Putamen (tissue), 1 donor: ENCODE measurements at regions not wholly inside any gene's neighbourhood (a gene's known extent, or its start where the extent isn't known, plus 50 kb on each side); places are given as distances from the start of the nearest gene placed in this dataset.
"Not testable (repeated sequence)": the region's sequence is repeated elsewhere in the genome, so short reads cannot be mapped to it uniquely, and the experiment has no call there.

Source experiments
- DNase-seq: peaks from one replicate; pipeline ENCODE4 v3.0.0-alpha.2; 2016; ENCODE audit warnings: low spot score

DNA sequence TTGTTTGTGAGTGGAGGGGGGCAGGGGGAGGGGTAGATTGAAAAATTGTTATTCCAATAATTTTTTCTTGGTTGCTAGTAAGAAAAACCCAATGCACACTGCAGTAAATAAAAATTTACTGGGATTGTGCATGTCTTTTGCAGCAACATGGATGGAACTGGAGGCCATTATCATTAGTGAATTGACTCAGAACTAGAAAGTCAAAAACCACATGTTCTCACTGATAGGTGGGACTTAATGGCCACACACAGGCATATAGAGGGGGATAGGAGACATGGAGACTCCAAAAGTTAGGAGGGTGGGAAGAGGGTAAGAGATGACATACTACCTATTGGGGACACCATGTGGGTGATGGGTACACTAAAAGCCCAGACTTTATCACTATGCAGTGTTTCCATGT is 67.2 kb downstream of the BUB3 start:
- no peak for DNase-seq

DNA sequence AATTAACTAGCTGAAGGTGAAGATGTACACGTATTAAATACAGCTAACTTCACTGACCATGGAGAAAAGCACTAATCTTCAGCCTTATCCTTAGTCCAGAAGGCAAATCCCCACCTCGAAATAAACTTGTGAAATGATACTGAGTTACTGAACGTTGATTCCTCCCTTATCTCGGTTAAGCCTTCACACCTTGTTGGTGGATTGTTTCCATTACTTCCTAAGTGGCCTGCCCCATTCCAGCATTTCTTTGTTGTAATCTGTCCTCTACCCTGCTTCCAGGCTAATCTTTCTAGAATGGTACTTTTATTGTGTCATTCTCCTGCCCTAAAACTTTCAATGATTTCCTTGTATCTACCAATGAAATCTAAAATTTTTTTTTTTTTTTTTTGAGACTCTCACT is 68.6 kb downstream of the BUB3 start:
- no peak for DNase-seq

DNA sequence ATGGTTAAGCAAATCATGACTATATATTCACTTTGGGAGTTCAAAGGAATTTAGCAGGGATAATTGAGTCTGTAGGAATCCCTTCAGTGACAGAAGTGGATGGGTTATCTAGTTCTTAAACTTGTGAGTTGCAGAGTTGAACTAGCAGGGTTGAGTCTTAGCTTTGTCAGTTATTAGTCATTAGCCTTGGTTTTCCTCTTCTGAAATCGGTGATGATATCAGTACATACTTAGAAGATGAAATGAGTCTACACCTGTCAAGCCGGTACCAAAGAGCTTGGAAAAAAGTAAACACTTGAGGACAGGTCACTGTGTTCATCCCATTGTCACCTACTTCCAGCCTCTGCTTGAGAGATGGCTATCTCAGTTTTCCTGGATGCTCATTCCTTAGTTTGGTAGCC is 73.5 kb downstream of the BUB3 start:
- DNase-seq = no peak

GRCh38 chr10:123229927-123230630 is 75.9 kb downstream of the BUB3 start:
- DNase-seq = peak; percentile 37

DNA sequence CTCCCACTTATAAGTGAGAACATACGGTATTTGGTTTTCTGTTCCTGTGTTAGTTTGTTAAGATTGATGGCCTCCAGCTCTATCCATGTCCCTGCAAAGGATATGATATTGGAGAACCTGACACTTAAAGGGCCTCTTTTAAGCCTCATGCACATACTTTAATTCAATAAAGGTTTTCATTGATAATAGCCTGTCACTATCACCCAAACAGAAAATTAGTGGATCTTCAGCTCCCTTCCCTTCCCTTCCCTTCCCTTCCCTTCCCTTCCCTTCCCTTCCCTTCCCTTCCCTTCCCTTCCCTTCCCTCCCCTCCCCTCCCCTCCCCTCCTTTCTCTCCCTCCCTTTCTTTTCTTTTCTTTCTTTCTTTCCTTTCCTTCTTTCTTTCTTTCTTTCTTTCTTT is 78.7 kb downstream of the BUB3 start:
- not testable (repeated sequence) for DNase-seq

- not testable (repeated sequence) for DNase-seq
Measured at GRCh38 chr10:123235014-123235413, 80.8 kb downstream of the BUB3 start.

DNA sequence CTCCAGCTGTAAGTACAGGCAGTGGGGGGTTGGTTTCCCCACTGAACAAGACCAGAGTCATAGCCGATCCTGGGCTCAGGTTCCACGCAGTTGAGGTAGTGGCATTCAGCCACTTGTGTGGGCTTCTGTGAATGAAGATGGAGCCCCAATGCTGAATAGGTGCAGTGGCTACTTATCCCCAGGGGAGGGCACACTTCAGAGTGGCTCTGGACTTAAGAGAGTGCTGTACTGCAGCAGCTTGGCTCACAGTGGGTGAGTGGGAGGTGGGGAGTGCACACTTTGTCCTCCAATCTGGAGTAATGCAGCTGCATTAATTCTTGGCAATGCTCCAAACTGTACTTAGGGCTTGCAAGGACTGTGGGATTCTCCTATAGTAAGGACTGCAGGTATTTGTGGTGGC is 81.9 kb downstream of the BUB3 start:
- DNase-seq = no peak

DNA sequence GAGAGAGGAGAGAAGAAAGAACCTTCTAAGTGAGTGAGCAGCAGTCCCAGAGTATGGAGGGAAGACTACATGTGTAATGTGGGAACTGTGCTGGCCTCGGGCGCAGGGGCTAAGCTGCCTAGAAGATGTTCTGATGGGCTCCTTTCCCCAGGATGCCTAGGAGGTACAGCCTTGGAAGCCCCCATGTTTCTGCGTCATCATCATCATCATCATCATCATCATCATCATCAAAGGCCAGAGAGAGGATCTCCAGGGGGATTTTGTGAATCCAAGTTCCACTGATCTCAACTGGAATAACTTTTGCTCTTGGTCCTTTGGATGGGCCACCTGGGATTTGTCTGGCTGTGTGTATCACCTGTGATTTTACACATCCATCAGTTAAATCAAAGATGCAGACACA is 86.0 kb downstream of the BUB3 start:
- DNase-seq = no peak

- DNase-seq = no peak
Measured at GRCh38 chr10:123240776-123241175, 86.6 kb downstream of the BUB3 start.

DNA sequence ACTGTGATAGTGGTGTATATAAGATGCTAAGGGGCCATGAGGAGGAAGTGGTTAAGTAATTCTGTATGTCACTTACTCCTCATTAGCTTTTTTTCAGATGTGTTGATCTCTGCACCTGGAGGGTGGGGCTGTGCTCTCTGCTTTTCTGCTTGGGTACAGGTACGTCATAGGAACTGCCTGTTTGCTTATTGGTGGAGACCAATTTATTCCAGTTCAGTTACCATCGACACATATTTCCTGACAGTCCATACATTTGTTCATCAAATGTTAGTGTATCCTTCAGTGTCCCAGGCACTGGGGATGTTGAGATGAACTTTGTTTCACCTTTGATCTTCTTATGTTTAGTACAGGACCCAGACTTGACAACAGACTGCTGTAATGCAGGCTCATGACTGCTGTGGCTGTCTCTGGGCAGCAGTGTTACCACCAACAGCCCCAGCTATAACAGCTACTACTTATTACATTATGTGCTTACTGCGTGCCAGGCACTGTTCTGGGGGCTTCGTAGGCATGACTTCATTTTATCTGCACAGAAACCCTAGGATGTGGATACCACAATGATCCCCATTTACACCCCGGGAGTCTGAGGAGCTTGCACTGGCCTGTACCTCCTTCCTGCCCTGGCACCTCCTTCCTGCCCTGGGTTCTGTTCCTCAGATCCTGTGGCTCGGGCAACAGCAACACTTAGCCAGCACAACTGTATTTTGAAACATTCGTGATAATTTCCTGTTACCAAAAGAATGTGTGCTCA is 87.4 kb downstream of the BUB3 start:
- DNase-seq = no peak

GRCh38 chr10:123244747-123245146 is 90.5 kb downstream of the BUB3 start:
- DNase-seq = no peak

DNA sequence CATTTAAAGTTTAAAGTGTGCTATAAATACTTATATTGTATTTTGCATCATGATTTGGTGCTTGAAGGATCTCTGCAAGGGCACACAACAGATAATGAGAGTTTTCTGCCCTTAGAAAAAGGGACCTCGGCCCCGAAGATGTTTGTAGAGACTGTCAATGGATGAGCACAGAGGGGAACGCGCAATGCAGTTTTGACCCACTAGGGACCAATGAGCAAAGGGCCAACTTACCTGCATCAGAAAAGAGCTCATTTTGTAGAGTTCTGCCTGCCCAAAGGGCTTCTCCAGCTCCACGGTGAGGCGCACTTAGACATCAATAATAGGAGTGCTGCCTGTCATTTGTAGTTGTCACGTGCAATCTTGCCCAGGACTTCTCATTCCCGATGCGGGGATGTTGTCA is 91.1 kb downstream of the BUB3 start:
- DNase-seq = no peak

DNA sequence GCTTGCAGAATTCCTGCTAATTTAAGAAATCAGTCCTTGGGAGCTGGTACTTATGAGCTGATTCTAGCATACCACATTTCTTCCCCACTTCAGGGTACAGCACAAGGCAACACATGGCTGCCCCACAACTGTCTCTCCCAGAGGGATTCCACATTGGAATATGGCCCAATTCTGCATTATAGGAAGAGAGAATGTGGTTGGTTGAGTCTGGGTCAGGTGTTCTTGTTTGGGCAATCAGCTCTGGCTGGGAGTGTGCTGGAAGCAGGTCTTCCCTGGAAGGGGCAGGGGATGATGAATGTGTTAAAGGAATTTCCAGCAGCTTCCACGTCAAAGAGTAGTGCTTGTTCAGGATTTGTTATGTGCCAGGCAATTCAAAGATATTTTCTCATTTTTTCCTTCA is 95.7 kb downstream of the BUB3 start:
- no peak for DNase-seq

DNA sequence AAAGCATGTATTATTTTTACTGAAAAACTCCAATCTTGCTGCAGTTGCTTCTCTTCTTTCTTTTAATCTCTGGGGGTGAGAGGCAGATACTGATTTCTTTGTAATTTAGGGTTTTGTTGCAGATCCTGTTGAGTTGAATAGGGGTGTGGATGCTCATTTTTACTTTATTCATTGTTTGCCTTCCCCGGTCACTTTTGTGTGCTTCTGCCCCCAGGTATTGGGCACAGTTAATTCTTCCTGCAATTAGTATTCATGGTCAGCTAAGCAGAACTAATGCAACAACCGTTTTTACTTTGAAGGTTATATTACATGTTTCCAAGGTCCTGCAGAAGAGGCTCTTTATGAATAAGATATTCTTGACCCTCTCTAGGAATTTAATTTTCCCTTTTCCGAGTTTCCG is 96.4 kb downstream of the BUB3 start:
- DNase-seq = no peak

GRCh38 chr10:123252779-123253178 is 98.6 kb downstream of the BUB3 start:
- DNase-seq = no peak

- DNase-seq = not testable (repeated sequence)
Measured at GRCh38 chr10:123254343-123254742, 100.1 kb downstream of the BUB3 start.

DNA sequence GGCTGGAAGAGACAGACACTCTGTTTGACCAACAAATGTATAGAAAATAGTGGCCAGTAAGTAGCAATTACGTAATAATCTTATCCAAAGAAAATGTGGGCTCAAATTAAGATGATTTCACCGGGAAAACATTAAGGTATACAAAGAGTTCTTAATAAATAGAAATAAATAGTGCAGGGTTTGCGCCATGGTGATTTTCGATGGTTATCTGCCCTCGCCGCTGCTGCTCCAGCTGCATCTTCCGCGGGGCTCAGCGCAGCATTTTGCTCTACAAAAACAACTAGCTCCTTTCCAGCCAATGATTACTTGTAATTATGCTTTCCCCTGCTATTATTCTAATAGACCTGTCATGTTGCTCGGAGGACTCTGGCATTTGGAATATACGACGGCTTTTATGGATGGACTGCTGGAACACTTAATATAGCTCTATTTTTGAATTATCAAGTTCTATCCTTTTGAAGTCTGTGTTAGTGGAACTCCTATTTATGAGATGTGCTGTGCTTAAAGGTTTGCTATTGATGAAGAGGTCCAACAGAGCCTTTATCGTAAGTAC is 103.8 kb downstream of the BUB3 start:
- no peak for DNase-seq

GRCh38 chr10:123259081-123259480 is 104.9 kb downstream of the BUB3 start:
- no peak for DNase-seq

- no peak for DNase-seq
Measured at GRCh38 chr10:123259791-123260190, 105.6 kb downstream of the BUB3 start.

DNA sequence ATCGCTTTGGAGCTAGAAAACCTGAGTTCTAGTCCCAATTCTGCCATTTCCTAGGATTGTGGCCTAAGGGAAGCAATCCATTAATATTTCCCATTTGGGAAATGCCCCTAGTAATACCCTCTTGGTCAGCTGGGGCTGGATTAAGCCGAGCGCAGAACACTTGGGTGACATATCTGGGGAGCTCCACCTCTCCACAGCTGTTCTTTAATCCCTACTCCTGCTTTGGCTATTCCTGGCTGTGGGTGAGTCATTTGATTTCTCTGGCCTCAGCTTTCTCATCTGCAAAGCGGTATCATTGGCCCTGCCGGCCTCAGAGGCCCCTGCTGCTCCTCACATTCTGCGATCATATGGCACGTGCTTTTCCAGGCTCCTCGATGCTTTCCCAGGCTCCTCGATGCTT is 108.3 kb downstream of the BUB3 start:
- no peak for DNase-seq

GRCh38 chr10:123266971-123267370 is 112.8 kb downstream of the BUB3 start:
- DNase-seq = no peak

DNA sequence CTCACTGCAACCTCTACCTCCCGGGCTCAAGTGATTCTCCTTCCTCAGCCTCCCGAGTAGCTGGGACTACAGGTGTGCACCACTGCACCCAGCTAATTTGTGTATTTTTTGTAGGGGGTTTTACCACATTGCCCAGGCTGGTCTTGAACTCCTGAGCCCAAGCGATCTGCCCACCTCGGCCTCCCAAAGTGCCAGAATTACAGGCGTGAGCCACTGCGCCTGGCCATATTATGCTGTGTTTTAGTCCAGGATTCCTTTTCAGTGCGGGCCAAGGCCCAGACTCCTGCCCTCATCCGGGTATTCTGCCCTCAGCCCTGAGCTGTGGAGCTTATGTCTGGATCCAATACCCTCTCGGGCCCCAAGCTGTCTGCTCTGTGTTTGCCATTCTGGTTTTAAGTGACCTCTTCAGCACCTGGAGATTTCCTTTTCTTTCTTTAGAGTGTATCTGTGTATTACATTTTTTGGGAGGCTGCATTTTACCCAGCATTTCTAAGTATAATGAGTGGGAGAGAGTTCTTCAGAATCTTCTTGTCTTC is 114.9 kb downstream of the BUB3 start:
- DNase-seq = no peak

- DNase-seq = no peak
Measured at GRCh38 chr10:123269675-123270074, 115.5 kb downstream of the BUB3 start.
